ENCODE measurements at regions not wholly inside any gene's neighbourhood (a gene's known extent, or its start where the extent isn't known, plus 50 kb on each side); places are given as distances from the start of the nearest gene placed in this dataset.
"Not testable (repeated sequence)": the region's sequence is repeated elsewhere in the genome, so short reads cannot be mapped to it uniquely, and the experiment has no call there.

DNA sequence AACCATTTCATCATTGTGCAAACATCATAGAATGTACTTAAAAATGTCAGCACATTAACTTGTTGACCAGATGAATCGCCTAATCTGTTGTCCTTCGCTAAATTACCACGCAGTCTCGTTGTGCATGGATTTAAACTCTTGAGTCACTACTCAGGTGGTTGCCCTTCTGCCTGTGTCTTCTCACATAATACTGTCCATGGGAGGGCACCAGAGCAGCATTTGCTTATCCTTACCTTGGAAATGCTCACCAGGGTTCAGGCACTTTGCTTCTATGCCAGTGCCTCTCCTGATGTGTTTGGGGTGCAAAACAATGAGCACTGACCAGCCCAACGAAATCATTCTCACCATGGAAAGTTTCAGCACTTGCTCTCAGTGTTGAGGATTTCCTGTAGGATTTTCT lies 559.9 kb downstream of the RWDD3 start:
- no peak for TF ChIP-seq EZH2phosphoT487 (IDR thresholded peaks at IDR 0.05; ENCODE audit: borderline replicate concordance, low read length)
- TF ChIP-seq, protein P1, sequence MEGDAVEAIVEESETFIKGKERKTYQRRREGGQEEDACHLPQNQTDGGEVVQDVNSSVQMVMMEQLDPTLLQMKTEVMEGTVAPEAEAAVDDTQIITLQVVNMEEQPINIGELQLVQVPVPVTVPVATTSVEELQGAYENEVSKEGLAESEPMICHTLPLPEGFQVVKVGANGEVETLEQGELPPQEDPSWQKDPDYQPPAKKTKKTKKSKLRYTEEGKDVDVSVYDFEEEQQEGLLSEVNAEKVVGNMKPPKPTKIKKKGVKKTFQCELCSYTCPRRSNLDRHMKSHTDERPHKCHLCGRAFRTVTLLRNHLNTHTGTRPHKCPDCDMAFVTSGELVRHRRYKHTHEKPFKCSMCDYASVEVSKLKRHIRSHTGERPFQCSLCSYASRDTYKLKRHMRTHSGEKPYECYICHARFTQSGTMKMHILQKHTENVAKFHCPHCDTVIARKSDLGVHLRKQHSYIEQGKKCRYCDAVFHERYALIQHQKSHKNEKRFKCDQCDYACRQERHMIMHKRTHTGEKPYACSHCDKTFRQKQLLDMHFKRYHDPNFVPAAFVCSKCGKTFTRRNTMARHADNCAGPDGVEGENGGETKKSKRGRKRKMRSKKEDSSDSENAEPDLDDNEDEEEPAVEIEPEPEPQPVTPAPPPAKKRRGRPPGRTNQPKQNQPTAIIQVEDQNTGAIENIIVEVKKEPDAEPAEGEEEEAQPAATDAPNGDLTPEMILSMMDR (conservative IDR thresholded peaks at IDR 0.05; ENCODE audit: low read depth, low read length) = peak; percentile 46
- DNase-seq (peak; percentile 25), ATAC-seq (peak; percentile 37; the same call in 1 of the 2 replicates)
- no peaks in the 10 kb centered on the region for H3F3A ChIP-seq (ENCODE audit: low read length, unreplicated experiment)
- no peaks in the 10 kb centered on the region for H4K20me1 ChIP-seq (ENCODE audit: low read length)
- intact Hi-C loops (cut with micrococcal nuclease) = no loop called here
- H3K4me2 ChIP-seq (ENCODE audit: low read length) = no peak overlapping the region
- no peaks in the 10 kb centered on the region for H3K9me2 ChIP-seq (replicated peaks; ENCODE audit: low read length)
- no TSS peak for BruUV-seq (replicated peaks)
- no peaks in the 10 kb centered on the region for H3K4me1 ChIP-seq (ENCODE audit: insufficient read depth, low read length)
- no peaks in the 10 kb centered on the region for H3K79me2 ChIP-seq (ENCODE audit: low read length)
- H3K9ac ChIP-seq (ENCODE audit: low read length) = no peak overlapping the region
- no peaks in the 10 kb centered on the region for H3K9me3 ChIP-seq (ENCODE audit: low read length)
- H3K27ac ChIP-seq (ENCODE audit: low read length) = no peak overlapping the region
- H3K27me3 ChIP-seq (ENCODE audit: low read length) = no peaks in the 10 kb centered on the region
- CTCF ChIA-PET = no interaction called here
- H3K36me3 ChIP-seq (ENCODE audit: low read depth, low read length) = no peaks in the 10 kb centered on the region
- no peak overlapping the region for H3K4me3 ChIP-seq (ENCODE audit: low read length)
- POLR2A ChIA-PET (ENCODE audit: unreplicated experiment) = no interaction called here
- H2AFZ ChIP-seq (ENCODE audit: low read length) = no peak overlapping the region

DNA sequence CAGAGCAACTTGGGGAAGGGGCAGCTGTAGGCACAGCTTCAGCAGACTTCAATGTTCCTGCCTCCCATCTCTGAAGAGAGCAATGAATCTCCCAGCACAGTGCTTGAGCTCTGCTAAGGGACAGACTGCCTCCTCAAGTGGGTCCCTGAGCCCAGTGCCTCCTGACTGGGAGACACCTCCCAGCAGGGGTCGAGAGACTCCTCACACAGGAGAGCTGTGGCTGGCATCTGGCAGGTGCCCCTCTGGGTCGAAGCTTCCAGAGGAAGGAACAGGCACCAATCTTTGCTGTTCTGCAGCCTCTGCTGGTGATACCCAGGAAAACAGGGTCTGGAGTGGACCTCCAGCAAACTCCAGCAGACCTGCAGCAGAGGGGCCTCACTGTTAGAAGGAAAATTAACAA lies 563.8 kb downstream of the RWDD3 start:
- H3K4me2 ChIP-seq (ENCODE audit: low read length); POLR2A ChIA-PET (ENCODE audit: unreplicated experiment); BruUV-seq (replicated peaks); CTCF ChIA-PET; H3K4me3 ChIP-seq (ENCODE audit: low read length); H3K79me2 ChIP-seq (ENCODE audit: low read length); H3K9me3 ChIP-seq (ENCODE audit: low read length); H3K27me3 ChIP-seq (ENCODE audit: low read length); ATAC-seq; intact Hi-C loops (cut with micrococcal nuclease); H3K27ac ChIP-seq (ENCODE audit: low read length); DNase-seq; H2AFZ ChIP-seq (ENCODE audit: low read length); H4K20me1 ChIP-seq (ENCODE audit: low read length); H3K36me3 ChIP-seq (ENCODE audit: low read depth, low read length); H3K9me2 ChIP-seq (replicated peaks; ENCODE audit: low read length); H3K4me1 ChIP-seq (ENCODE audit: insufficient read depth, low read length); H3K9ac ChIP-seq (ENCODE audit: low read length); H3F3A ChIP-seq (ENCODE audit: low read length, unreplicated experiment): not testable (repeated sequence)

DNA sequence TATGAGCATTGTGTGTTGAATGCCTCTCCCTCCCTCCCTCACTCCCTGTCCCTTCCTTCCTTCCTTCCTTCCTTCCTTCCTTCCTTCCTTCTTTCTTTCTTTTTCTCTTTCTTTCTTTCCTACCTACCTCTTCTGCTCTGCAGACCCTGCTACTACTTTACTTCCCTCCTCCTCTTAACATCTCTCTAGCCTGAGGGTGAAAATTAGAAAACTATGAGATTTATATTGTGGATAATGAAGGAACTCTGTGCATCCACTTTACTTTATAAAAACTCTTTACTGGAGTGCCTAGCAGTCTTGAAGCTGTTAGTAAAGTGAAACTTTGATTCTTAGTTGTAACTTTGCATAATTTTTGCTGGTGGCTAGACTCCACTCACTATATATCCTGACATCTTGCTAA lies 572.2 kb downstream of the RWDD3 start:
- TF ChIP-seq EZH2phosphoT487 (IDR thresholded peaks at IDR 0.05; ENCODE audit: borderline replicate concordance, low read length) (no peak), EZH2 (IDR thresholded peaks at IDR 0.05; ENCODE audit: low read length, unreplicated experiment) (no peak)
- TF ChIP-seq, protein P1 (conservative IDR thresholded peaks at IDR 0.05; ENCODE audit: low read depth, low read length) = no peak
- intact Hi-C loops (cut with micrococcal nuclease) = no loop called here
- no TSS peak for BruUV-seq (replicated peaks)
- Histone ChIP-seq H3K27me3 (ENCODE audit: low read length) (peaks cover 25% of the 10 kb centered on the region), H3K9ac (ENCODE audit: low read length) (no peak overlapping the region), H3K27ac (ENCODE audit: low read length) (no peak overlapping the region), H3K4me3 (ENCODE audit: low read length) (no peak overlapping the region), H3F3A (ENCODE audit: low read length, unreplicated experiment) (no peaks in the 10 kb centered on the region), H4K20me1 (ENCODE audit: low read length) (no peaks in the 10 kb centered on the region), H3K9me3 (ENCODE audit: low read length) (no peaks in the 10 kb centered on the region), H3K4me2 (ENCODE audit: low read length) (no peak overlapping the region), H2AFZ (ENCODE audit: low read length) (no peak overlapping the region), H3K79me2 (ENCODE audit: low read length) (no peaks in the 10 kb centered on the region), H3K36me3 (ENCODE audit: low read depth, low read length) (no peaks in the 10 kb centered on the region), H3K9me2 (replicated peaks; ENCODE audit: low read length) (no peaks in the 10 kb centered on the region), H3K4me1 (ENCODE audit: insufficient read depth, low read length) (no peaks in the 10 kb centered on the region)
- POLR2A ChIA-PET (ENCODE audit: unreplicated experiment) = no interaction called here
- no peak for ATAC-seq
- DNase-seq = no peak
- CTCF ChIA-PET = no interaction called here
